Heart right ventricle (tissue), 16 donors: ENCODE measurements at regions not wholly inside any gene's neighbourhood (a gene's known extent, or its start where the extent isn't known, plus 50 kb on each side); places are given as distances from the start of the nearest gene placed in this dataset.

Experiments used
- ATAC-seq, 8 donors: fragments of 200-7000 bp; cut with Tn5 transposase; one replicate each; pipeline ENCODE4 v1.9.1; 2020; ENCODE audit warnings: mild to moderate bottlenecking in 8 of 8, moderate library complexity in 8 of 8, moderate number of reproducible peaks in 1 of 8
- DNase-seq, 2 donors: peaks; one replicate each; pipeline ENCODE4 v3.0.0-alpha.2; 2020
- H3K27ac ChIP-seq, 10 donors: fragments of 200-600 bp; sonication (generic) in 2 of 10; one replicate each; pipeline versions ENCODE4 v1.5.0 to v1.8.0; 2020 to 2022; ENCODE audit warnings: mild to moderate bottlenecking in 3 of 10
- H3K27me3 ChIP-seq, 7 donors: fragments of 200-600 bp; one replicate each; pipeline ENCODE4 v1.8.0; 2021 to 2022; ENCODE audit warnings: mild to moderate bottlenecking in 2 of 7
- H3K36me3 ChIP-seq, 9 donors: fragments of 200-600 bp; sonication (generic) in 1 of 9; one replicate each; pipeline versions ENCODE4 v1.5.0 to v1.8.0; 2020 to 2022; ENCODE audit warnings: mild to moderate bottlenecking in 2 of 9
- H3K4me1 ChIP-seq, 9 donors: fragments of 200-600 bp; sonication (generic) in 1 of 9; one replicate each; pipeline versions ENCODE4 v1.5.0 to v1.8.0; 2020 to 2022; ENCODE audit warnings: mild to moderate bottlenecking in 4 of 9
- H3K4me3 ChIP-seq, 10 donors: fragments of 200-600 bp; sonication (generic) in 2 of 10; one replicate each; pipeline versions ENCODE4 v1.5.0 to v1.8.0; 2020 to 2022; ENCODE audit warnings: mild to moderate bottlenecking in 7 of 10, moderate library complexity in 2 of 10
- H3K9me3 ChIP-seq, 11 donors: fragments of 200-600 bp in 10 of 11; sonication (generic) in 2 of 11; one replicate each; pipeline versions ENCODE4 v1.5.0 to v1.8.0; 2013 to 2022; ENCODE audit warnings: mild to moderate bottlenecking in 2 of 11, control low read depth in 1 of 11, moderate library complexity in 1 of 11
- WGBS, 2 donors: extraction: QIAGEN DNeasy Blood & Tissue Kit; methylation state at CpG; one replicate each; pipeline ENCODE4 v1.1.7; 2013; ENCODE audit warnings: inconsistent platforms in 1 of 2; 5-methylcytosine and 5-hydroxymethylcytosine counted together
- intact Hi-C, 10 donors: fragments of 100-400 bp; cut with DNase I; formaldehyde crosslinking; loops; one replicate each; pipeline versions ENCODE4 v1.11.1 to v1.14.2; 2022
- TF ChIP-seq, protein P1 (sequence below), 9 donors: fragments of 200-600 bp; sonication (generic) in 2 of 9; IDR thresholded peaks; one replicate each; pipeline versions ENCODE4 v1.5.0 to v1.8.0; 2021 to 2022; ENCODE audit warnings: antibody characterized with exemption in 9 of 9, mild to moderate bottlenecking in 5 of 9, moderate library complexity in 1 of 9
- donor health status: Arrhythmogenic right ventricular cardiomyopathy.
- donor health status: ischemic (EF 13 %, LVEDD 7.1; RV severe dilation, severe dysfunction).
- donor health status: healthy with polysubstance abuse.
- donor health status: DM: no; HTN: yes; CAD: no.
- donor health status: DM: no; HTN: no; CAD: no.
- donor health status: ischemic (EF 25% LVEDD 6.9; RV normal size, moderate dysfunction).
- donor health status: ischemic (EF 25% LVEDD 5.7; RV mildly dilated, moderate dysfunction).
- donor health status: healthy.
- donor health status: DM: yes; HTN: yes; CAD: no.
- donor health status: Ischemic cardiomyopathy.
- donor health status: ischemic (EF 35%, LVEDD 5.7; RV mildly dilated, moderate dysfunction).
- donor health status: nonischemic (EF 11% LVEDD 7.7; RV severe dilation, severe dysfunction).
- donor health status: DM: yes; HTN: yes; CAD: no.
- donor health status: PGD.
- donor health status: ischemic (EF 29% LVEDD 5.4; RV normal size, mild dysfunction).
- donor health status: nonischemic (EF 23%, LVEDD 6.1; RV moderate dilation, normal function).

DNA sequence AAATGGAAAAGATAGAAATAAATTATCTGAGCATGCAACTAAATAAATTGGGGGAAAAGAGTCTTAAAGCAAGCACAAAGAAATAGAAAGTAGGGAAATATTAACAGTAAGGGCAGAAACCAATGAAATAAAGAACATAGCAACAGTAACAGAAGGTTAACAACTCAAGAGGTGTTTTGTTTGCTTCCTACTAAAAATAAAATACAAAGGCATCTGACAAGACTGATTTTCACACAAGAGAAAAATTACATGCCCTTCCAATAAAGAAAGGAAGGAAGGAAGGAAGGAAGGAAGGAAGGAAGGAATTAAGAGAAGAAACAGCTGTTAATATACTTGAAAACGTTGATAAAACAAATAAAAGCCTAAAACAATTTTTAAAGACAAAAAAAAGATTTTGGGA lies 240.2 kb downstream of the SEC16B start:
- Histone ChIP-seq H3K27me3 (no peaks in the 10 kb centered on the region), H3K9me3 (peaks cover 0 to 17% (median 7%) of the 10 kb centered on the region in 11 donors), H3K27ac (no peak overlapping the region), H3K4me1 (no peaks in the 10 kb centered on the region), H3K36me3 (no peaks in the 10 kb centered on the region), H3K4me3 (no peak overlapping the region)
- intact Hi-C loops, result no loop called here
- TF ChIP-seq, protein P1, sequence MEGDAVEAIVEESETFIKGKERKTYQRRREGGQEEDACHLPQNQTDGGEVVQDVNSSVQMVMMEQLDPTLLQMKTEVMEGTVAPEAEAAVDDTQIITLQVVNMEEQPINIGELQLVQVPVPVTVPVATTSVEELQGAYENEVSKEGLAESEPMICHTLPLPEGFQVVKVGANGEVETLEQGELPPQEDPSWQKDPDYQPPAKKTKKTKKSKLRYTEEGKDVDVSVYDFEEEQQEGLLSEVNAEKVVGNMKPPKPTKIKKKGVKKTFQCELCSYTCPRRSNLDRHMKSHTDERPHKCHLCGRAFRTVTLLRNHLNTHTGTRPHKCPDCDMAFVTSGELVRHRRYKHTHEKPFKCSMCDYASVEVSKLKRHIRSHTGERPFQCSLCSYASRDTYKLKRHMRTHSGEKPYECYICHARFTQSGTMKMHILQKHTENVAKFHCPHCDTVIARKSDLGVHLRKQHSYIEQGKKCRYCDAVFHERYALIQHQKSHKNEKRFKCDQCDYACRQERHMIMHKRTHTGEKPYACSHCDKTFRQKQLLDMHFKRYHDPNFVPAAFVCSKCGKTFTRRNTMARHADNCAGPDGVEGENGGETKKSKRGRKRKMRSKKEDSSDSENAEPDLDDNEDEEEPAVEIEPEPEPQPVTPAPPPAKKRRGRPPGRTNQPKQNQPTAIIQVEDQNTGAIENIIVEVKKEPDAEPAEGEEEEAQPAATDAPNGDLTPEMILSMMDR (IDR thresholded peaks at IDR 0.05), result no peak
- 12 to 14% methylated on average over 1 of the region's 1 CpG for WGBS, 2 donors
- no peak for ATAC-seq
- DNase-seq, result no peak

DNA sequence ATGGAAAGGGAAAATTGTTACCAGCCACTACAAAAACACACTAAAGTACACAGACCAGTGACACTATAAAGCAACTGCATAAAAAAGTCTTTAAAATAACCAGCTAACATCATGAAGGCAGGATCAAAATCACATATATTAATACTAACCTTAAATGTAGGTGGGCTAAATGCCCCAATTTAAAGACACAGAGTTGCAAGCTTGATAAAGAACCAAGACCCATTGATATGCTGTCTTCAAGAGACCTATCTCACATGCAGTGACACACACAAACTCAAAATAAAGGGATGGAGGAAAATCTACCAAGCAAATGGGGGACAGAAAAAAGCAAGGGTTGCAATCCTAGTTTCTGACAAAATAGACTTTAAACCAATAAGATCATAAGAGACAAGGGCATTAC lies 246.3 kb downstream of the SEC16B start:
- Histone ChIP-seq H3K36me3 (no peaks in the 10 kb centered on the region), H3K27ac (no peak overlapping the region), H3K4me1 (no peaks in the 10 kb centered on the region), H3K27me3 (no peaks in the 10 kb centered on the region), H3K4me3 (no peak overlapping the region), H3K9me3 (peaks cover 0 to 59% (median 22%) of the 10 kb centered on the region in 11 donors)
- intact Hi-C loops, result no loop called here
- DNase-seq (no peak), ATAC-seq (no peak)
- TF ChIP-seq, protein P1 (IDR thresholded peaks at IDR 0.05), result no peak

DNA sequence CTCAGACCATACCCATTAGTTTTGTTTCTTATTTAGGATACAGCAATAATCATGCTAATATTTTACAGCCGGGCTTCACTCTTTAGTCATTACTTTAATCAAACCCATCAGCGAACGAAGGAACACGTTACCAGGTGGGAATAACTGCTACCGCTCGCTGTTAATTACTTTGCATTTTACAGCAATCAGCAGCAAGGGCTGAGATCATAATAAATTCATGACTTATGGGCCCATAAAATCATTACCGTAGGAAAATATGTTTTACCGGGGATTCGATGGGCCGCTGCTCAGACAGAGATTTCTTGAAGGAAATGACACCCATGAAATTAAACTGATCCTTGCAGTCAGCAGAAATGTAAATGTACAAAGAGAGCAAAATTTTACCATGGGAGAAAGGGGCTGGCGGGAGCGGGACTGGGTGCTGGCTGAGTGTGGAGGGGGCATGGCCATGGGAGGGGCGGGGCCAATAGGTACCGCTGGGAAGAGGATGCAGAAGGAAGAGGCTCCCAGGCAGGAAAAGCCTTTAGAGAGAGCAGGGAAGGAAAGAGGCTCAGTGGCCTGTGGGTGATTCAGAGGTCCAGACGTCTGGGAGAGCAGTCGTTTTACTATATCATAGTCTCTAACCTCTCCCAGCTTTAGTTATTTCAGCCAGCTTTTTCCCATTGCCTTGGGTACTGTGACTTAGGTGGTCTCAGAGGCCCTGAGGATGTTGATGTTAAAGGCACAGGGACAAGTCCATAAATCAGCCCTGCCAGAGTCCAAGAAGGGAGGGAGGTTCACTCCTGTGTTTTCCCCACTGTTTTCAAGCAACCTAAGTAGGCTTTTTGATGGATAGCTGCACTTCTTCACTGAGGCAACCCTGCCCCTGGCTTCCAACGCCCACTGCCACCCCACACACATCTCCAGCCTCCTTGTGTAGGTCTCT lies 258.9 kb downstream of the SEC16B start:
- no peaks in the 10 kb centered on the region for H3K36me3 ChIP-seq
- no peak for DNase-seq
- TF ChIP-seq, protein P1 (IDR thresholded peaks at IDR 0.05), result no peak
- intact Hi-C loops, result no loop called here
- no peak for ATAC-seq
- peaks cover 0 to 30% (median 5%) of the 10 kb centered on the region in 7 donors for H3K27me3 ChIP-seq
- no peak overlapping the region for H3K27ac ChIP-seq
- H3K9me3 ChIP-seq, result peaks cover 0 to 12% (median 0%) of the 10 kb centered on the region in 11 donors
- H3K4me3 ChIP-seq, result no peak overlapping the region
- WGBS, 2 donors, result 78 to 80% methylated on average over 17 of the region's 17 CpGs
- H3K4me1 ChIP-seq, result no peaks in the 10 kb centered on the region

DNA sequence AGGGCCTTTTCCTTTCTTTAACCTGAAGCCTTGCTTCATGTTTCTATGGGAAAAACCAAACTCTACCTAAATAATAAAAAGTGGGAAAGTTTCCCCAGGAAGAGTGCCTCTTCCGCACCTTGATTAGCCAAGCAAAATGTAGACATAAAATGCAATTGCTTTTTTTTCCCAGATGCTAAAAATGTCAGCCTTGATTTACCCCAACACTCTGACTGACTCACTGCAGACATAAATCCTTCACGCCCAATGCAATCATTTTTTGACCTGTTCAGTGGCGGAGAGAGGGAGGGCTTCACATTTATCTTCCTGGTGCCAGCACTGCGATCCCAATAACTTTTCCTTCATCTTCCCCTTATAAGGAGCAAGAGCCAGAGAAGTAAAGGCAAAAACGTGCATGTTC lies 261.5 kb downstream of the SEC16B start:
- WGBS, 2 donors, result 84 to 87% methylated on average over 5 of the region's 5 CpGs
- no peaks in the 10 kb centered on the region for H3K36me3 ChIP-seq
- DNase-seq, result no peak
- no peaks in the 10 kb centered on the region for H3K9me3 ChIP-seq
- TF ChIP-seq, protein P1 (IDR thresholded peaks at IDR 0.05), result no peak
- no peak for ATAC-seq
- H3K4me3 ChIP-seq, result no peak overlapping the region
- no peaks in the 10 kb centered on the region for H3K4me1 ChIP-seq
- intact Hi-C loops, result loop anchor here in 1 of 10 donors (10.0 kb wide), 1 partner anchor 64 kb away; no protein-coding TSS in a partner anchor
- no peak overlapping the region for H3K27ac ChIP-seq
- H3K27me3 ChIP-seq, result peaks cover 0 to 44% (median 5%) of the 10 kb centered on the region in 7 donors
